GM19023 (cell line): ENCODE measurements at regions not wholly inside any gene's neighbourhood (a gene's known extent, or its start where the extent isn't known, plus 50 kb on each side); places are given as distances from the start of the nearest gene placed in this dataset.

Source experiments
- ATAC-seq: cut with Tn5 transposase; IDR thresholded peaks from one replicate; pipeline ENCODE4 v1.9.1; 2021; ENCODE audit warnings: mild to moderate bottlenecking, moderate library complexity; ENCODE audit not compliant: unreplicated experiment

DNA sequence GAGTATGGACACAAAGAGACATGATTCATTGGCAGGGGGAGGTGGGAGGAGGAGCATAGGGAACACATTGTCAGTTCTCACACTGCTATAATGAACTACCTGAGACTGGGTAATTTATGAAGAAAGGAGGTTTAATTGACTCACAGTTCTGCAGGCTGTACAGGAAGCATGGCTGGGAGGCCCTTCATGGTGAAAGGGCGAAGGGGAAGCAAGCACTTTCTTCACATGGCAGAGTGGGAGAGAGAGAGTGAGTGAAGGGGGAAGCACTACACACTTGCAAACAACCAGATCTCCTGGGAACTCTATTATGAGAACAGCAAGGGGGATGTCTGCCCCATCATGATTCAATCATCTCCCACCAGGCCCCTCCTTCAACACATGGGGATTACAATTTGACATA, 391.8 kb downstream of the BMP4 start:
- ATAC-seq = no peak

DNA sequence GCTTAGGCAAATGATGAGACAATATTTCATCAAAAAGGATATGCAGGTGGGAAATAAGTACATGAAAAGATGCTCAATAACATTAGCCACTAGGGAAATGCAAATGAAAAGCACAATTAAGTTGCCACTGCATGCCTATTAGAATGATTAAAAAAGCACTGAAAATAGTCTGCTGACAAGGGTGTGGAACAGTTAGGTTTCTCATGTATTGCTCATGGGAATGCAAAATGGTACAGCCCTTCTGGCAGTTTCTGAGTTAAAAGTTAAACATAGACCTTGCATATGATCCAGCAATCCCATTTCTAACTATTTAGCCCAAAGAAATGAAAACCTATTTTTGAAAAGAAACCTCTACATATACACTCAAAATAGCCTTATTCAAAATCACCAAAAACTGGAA, 393.0 kb downstream of the BMP4 start:
- no peak for ATAC-seq

DNA sequence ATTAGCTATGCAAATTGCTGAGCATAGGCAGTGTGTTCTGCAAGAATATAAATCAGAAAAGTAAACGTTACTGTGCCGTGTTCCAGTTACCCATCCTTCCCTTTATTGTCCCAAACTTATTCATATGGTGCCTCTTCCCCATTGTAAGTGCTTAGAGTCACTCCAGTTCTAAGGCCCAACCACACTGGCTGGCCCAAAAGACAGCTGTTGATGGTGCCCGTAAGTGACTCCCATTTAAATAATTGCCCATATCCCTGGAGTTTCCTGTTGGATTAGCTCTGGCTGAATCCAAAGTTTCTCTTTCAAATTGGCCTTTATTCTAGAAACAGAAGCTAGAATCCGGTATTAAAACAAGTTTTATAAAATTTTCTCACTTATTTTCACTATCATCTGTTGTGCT, 400.1 kb upstream of the DDHD1 start:
- ATAC-seq = no peak

DNA sequence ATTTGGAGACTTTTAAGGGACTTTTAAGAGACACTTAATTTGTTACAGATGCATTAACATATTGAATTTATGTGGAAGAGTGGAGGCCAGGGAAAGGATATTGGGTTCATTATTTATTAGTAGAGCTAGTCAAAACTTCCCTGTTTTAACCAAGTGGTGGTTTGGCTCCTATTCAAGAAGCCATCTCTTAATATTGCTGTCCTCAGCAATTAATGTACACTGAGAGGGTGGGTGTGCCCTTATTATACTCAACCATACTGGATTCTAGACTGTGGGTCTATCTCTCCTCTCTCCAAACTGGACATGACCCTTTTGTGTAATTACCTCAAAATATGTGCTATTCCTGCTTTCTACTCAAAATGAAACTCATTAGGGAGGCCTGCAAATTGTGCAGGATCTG, 398.7 kb upstream of the DDHD1 start:
- no peak for ATAC-seq

DNA sequence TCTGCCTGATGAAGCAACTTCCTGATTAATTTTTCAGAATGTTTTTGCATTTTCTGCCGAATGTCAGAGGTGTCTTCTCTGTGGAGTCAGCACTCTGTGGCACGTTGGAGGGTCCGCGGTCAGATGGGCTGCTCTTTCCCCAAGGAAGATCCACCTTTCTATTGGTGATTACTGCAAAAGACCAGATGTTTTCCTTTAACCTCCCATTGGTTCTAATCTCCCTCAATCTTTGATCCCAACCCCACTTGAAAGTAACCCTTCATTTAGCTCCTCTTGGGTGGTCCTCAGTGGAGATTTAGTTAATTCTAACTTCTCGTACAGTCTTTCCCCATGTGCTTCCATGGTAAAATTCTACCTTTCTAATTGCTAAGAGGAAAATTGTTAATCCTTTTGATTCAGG, 397.7 kb upstream of the DDHD1 start:
- ATAC-seq = no peak

DNA sequence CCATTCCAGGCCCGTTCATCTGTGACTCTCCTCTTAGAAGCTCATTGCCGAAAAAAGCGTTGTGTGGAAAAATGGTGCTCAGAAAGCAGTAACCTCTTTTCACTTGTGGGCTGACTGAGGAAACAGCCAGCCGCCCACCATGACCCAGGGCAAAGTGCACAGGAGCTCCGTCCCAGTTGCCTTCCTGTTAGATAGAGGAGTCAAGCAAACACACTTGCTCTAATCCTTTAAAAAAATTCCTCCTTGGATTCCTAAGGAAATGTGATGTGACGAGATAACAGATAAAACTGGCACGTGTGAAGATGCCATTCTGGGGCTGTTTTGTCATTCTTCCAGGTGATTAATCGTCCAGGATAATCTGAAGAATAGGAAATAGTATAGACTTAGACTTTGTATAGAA, 396.8 kb upstream of the DDHD1 start:
- no peak for ATAC-seq

DNA sequence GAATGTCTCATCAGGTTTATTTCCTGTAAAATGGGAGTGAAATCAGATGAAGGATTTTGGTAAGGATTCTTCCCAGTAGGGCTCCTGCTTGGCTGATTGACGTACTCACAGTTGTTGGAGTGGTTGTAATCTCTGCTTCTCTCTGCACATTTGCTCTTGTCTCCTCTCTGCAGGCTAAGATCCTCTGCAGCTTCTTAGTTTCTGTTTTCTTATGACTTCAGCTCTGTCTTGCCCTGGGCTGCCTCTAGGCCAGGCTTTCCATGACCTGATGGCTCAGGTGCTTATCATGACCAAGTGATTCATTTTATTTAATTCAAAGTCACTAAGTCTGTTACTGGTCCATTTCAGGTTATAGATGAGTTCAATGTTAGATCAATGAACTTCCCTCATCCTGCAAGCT, 394.5 kb upstream of the DDHD1 start:
- no peak for ATAC-seq

DNA sequence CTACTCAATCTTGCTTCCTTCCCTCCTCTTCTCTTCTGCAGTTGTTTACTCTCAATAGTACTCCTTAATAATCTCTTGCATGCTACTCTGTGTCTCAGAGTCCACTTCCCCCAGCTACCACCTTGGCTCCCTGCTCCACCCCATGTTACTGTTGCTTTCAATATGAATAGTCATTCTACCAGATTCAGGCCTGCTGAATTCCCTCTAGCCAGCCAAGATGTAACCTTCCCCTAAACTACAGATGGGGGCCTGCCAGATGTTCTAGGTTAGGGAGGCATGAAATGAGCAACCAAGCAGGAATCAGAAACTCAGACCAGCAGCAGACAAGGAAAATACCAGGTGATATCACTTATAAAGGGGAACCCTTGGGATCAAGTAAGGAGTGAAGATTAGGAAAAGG, 392.1 kb upstream of the DDHD1 start:
- peak; percentile 65 for ATAC-seq

DNA sequence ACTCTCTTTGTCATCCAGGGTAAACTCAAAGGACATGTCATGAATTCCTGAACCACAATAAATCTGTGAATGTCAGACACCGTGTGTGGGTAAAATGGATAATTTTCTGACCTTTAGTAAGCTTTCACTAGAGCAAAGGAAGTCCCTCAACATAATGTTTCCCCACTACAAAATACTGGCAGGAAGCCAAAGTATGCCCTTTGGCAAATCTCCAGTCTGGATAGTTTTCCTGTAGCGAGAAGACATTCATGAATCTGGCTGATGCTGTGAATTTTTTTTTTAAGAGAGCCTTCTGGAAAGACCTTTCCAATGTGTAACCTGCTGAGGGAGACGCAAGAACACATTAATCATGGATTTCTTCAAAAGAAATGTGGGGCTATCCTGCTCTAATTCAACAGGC, 389.6 kb upstream of the DDHD1 start:
- no peak for ATAC-seq

DNA sequence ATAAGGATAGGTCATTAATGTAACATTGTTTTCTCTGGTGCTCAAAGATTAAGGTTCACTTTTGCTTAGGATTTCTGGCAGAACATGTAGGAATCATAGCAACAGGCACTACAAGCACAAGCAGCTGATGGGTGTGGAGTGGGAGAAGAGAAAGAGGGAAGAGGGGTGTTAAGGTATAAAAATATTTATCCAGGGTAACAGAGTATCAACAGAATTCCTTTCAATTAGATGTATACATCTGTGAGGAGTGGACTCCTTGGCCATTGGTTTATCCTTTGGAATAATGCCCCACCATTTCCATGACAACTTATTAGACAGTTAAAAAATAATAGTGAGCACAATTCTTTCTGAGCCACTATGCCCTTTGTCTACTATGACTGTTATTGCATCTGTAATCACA, 388.3 kb upstream of the DDHD1 start:
- no peak for ATAC-seq

DNA sequence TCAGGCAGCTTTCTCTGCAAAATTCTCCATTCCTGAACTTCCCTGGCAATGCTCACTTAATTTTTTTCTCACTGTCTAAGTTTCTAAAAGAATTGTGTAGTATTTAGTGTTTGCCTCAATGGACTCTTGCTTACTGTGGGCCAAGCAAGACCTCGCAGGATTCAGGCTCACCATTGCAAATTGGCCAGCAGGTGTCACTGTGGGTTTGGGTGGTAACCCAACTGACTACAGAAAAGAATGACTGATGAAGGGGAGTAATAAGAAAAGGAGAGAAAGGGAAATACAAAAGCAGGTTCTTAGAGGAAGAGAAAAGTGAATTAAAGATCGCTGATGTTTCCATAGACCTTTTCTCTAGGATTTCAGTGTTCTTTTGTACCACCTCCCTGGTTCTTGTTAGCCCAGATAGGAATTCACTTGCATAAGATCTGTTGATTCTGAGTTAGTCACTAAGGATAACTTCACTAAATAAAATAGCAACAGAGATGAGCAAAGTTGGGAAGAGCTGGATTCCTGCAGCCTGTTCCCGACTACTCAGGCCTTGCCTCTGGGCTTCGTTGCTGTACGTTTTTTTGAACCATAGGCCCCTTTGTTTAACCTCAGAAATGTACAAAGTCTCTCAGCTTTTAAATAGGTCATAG, 386.5 kb upstream of the DDHD1 start:
- no peak for ATAC-seq

DNA sequence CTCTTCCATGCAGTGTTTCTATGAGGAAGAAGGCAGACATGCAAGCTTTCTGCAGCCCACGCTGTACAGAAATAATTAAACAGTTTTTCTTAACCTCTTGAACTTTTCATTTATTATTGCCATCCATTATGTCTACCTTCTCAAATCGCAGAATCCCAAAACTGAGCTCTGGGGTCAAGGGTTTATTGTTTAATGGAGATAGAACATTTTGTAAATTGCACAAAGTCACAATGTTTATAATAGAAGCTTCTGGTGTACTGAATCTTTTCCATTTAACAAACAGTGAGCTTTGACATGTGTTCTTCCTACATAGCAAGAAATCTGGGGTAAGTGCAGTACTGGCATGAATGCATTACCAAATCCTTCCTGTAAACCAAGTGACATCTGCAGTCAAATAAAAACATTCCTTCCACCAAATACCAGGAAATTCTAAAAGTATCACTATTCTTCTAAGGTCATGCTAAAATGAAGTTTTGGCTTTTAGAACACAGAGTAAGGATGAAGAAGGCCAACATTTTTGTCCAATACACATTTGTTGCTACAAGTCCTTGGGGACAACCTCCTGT, 385.3 kb upstream of the DDHD1 start:
- ATAC-seq = no peak

DNA sequence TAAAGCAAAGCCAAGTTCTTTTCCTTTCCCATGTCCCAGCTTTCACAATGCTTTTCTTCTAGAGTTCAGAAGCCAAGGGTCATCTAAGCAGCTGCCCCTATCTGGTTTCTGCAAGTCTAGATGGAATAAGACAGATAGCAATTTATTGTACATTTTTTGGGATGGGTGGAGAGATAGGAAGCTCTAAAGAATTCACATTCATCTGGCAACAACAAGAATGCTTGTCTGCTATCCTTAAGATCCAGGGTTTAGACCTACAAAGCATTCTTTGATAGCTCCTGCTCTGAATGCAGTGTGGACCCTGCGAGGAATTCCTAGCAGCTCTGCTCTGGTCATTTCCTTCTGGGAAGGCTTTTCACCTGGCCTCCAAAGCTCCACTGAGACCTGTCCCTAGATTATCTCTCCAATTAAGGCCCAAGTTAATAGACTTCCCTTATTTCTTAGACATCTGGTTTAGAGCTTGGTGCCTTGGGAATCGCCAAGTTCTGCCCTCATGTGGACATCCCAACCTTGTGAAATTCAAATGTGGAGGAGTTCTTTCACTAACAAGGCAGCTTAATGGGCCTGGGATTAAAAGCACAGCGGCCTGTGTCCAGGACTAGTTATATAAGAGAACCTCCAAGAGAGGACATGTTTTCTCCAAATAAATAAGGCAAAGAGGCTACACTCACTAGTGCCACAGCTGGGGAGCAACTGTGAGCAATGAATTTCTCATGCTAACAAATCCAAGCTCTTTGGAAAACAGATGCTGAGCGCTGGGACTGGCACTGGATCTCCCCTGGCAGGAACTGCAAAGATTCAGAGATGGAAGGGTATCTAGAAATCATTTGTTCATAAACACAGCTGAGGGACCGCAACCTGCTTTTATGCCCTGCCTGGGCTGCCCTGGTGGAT, 384.5 kb upstream of the DDHD1 start:
- ATAC-seq = no peak

DNA sequence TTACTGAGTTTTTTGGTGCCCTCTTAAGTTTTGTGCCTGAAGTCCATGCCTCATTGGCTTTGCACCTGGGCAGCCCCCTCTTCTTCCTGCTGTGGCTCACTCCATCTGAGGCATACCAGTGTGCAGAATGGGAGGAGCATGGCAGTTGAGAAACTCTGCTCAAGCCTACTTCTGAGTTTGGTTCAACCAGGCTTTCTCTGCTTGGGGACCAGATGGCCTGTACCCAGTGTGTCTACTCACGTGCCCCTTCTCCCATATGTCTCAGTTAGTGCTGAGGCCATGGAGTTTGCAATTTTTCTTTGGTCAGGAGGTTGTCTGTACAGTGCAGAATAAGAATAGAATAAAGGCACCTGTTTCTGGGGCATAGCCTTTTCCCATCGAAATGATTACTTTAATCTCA, 383.3 kb upstream of the DDHD1 start:
- no peak for ATAC-seq

DNA sequence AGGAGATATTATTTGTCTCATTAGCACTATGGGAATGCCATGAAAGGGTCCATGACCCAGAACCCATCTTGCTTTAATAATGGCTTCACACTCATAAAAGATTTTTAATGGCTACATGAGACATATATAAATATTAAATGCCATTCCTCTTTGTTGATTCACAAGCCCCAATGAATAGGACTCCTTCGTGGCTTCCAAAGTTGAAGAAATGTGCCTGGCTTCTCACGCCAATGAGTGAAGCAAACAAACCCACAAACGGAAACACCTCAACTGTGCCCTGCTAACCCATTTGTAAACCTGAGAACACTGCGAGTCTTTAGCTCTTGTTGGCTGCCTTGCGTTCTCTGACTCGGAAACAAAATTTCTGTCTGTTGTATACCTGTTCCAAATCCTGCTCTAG, 381.7 kb upstream of the DDHD1 start:
- ATAC-seq = no peak

DNA sequence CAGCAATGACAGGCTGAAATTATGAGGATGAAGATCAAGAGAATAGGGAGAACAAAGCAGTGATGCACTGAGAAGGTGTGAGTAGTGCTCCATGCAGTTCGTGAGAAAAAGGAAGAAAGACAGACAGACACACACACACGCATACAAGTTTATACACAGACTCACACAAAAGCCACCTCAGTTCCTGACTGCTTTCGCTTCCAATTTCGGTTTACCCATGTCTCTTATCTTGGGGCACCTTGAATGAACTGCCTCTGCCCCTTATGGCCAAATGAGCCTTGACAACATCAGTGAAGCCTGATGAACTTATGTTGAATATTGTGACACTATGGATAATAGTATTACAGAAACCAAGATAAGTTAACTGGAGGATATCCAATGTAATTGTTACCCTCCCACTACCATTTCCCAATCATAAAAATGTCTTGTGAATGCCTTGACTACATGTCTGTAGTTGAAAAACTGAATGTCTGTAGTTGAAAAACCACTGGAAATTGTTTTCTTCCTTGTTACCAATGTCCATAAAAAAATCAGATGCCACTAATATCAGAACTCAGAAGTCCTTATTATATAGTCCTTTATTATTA, 380.4 kb upstream of the DDHD1 start:
- ATAC-seq = no peak

DNA sequence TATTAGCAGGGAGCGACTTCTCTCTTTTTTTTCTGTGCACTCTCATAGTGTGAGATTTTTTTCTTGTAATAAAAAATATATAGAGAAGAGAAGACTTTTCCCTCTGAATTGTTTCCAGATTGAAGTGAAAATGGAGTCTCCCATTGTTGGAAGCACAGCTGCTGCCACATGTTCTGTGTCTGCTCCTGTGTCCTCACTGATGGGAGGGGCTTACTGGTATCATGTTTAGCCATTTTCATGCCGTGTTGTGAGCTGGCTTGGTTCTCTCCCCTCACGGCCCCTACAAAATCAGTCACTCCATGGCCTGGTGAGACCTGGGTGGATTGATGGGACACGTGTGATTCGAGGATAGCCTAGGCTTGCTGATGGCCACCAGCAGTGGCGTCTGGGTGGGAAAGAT, 379.7 kb upstream of the DDHD1 start:
- no peak for ATAC-seq

DNA sequence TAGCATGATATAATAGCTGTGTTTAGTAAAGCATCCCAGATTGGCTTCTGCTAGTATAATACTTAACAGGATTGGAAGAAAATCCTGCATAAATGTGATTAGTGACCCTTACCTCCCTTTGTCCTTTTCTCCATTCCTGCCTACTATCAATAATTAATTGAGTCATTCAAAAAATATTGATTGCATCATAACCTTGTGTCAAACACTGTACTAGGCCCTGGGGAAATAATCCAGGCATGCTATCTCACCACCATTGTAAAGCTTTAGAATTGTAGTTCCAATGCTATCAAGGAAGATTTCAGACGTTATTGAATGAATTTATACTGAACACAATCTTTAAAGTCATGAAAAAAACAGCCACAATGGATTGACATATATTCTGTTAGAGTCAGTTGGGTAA, 378.6 kb upstream of the DDHD1 start:
- ATAC-seq = no peak

DNA sequence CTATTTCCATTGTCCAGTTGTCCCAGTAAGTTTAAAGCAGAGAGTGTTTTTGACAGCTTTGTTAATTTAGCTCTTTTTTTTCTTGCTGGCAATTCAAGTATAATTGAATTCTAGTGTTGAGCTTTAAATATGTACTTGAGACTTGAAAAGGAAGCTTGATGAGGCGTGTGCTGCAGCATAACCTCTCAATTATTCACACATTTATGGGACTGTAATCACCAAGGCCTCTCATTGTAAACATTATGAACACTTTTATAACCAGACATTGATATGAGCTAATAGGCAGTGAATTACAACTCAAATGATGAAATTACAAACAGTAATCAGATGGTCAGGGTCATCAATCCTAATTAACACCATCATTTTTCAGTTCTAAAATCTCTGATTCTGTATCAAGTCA, 378.0 kb upstream of the DDHD1 start:
- no peak for ATAC-seq

DNA sequence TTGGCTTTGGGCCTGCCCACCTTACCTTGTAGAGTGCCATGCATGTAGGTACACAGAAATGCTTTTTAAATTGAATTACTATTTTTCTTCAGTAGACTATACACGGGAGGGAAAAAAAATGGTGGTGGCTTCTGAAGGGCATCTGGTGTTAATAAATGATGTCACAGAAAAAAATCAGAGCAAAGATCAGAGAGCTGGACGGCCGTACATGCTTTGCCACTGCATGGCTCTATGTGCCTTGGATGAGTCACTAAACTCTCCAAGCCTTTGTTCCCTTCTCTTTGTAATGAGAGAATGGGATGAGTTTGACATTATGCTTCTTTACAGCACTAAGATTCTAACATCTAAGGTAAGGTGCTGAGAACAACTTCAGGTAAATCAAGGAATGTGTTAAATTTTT, 376.4 kb upstream of the DDHD1 start:
- ATAC-seq = no peak

DNA sequence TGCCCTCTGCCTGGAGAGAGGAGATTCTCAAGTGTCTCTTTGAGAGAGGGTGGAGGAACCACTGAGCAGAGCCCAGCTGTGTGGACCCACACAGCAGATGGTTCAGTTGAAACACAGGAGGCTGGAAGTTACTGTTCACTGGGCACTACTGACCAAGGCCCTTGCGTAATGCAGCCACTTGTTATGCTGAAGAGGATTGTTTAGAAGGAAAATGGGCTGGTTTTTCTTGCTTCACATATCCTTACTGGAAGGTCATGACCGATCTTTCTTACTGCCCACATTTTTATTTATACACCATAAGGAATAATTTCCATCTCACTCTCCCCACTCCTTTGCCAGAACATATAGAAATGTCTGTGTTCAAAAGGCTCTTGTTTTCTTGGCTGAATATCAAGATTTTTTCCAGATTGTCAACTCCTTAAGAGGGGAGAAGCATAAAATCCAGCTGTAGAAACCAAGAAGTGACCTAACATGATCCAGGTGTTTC, 375.1 kb upstream of the DDHD1 start:
- no peak for ATAC-seq

DNA sequence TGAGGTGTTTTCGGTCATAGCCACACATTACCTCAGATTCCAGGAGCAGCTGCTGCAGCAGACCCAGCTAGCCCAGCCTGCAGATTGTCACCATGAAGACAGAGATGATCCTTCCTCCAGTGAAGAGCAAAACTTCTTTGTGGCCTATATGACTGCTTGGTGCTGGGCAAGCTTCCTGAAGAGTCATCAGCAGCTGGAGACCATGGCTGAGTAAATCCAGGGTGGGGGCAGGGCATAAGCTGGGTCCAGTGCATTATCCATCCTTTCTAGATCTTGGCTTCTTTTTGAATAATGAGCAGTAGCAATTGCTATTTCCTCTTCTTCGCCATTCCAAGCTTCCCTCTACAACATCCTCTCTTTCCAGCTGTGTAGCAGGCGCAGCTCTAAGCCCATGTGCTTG, 373.1 kb upstream of the DDHD1 start:
- ATAC-seq = no peak
